Epithelial cell of proximal tubule (primary cell): ENCODE measurements at regions not wholly inside any gene's neighbourhood (a gene's known extent, or its start where the extent isn't known, plus 50 kb on each side); places are given as distances from the start of the nearest gene placed in this dataset.

ENCODE experiments used
- DNase-seq: peaks from one replicate; pipeline ENCODE4 v3.0.0-alpha.2; 2011; ENCODE audit warnings: low read depth
- H3K4me3 ChIP-seq: 2 replicates; pipeline ENCODE4 v1.5.1; 2011; ENCODE audit warnings: low read depth, mild to moderate bottlenecking, low read length
- CTCF ChIP-seq: conservative IDR thresholded peaks from 2 replicates; pipeline ENCODE4 v1.5.1; 2012; ENCODE audit warnings: low read depth, mild to moderate bottlenecking, low read length

GRCh38 chr6:44685213-44685612 lies 297.7 kb downstream of the CDC5L start:
- no peak for DNase-seq
- H3K4me3 ChIP-seq, result no peak overlapping the region
- TF ChIP-seq CTCF, result no peak

GRCh38 chr6:44696099-44696498 lies 308.6 kb downstream of the CDC5L start:
- H3K4me3 ChIP-seq, result no peak overlapping the region
- TF ChIP-seq CTCF, result no peak
- no peak for DNase-seq

GRCh38 chr6:44696686-44697085 lies 309.2 kb downstream of the CDC5L start:
- H3K4me3 ChIP-seq, result no peak overlapping the region
- no peak for DNase-seq
- TF ChIP-seq CTCF, result no peak

- DNase-seq, result no peak
- no peak for TF ChIP-seq CTCF
- H3K4me3 ChIP-seq, result no peak overlapping the region
Observed at GRCh38 chr6:44697327-44697726, 309.8 kb downstream of the CDC5L start.

GRCh38 chr6:44698602-44699001 lies 311.1 kb downstream of the CDC5L start:
- DNase-seq, result no peak
- no peak for TF ChIP-seq CTCF
- H3K4me3 ChIP-seq, result no peak overlapping the region

GRCh38 chr6:44699082-44699481 lies 311.6 kb downstream of the CDC5L start:
- no peak overlapping the region for H3K4me3 ChIP-seq
- no peak for TF ChIP-seq CTCF
- no peak for DNase-seq

- H3K4me3 ChIP-seq, result no peak overlapping the region
- DNase-seq, result no peak
- TF ChIP-seq CTCF, result no peak
Observed at GRCh38 chr6:44699851-44700250, 312.3 kb downstream of the CDC5L start.
